ENCODE measurements at regions not wholly inside any gene's neighbourhood (a gene's known extent, or its start where the extent isn't known, plus 50 kb on each side); places are given as distances from the start of the nearest gene placed in this dataset.

DNA sequence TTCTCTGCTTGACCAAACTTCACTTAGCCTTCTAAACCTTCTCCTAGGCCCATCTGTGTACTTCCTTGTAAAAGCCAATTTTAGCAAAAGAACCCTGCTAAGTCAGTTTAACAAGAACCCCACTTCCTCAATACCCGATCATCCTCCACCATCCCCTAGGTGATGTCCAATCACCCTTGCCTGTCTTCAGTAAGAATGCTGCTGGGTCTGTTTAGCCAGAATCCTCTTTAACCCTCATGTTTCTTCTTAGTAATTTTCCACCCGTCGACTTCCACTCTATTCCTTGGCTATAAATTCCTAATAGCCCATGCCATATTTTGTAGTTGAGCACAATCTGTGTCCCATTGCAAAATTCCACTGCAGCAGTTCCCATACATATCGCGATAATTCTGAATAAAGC is 780.0 kb upstream of the RAB6C start:
- Histone ChIP-seq H3K9me1 (ENCODE audit: control insufficient read depth, insufficient read depth, low read length) (no peaks in the 10 kb centered on the region), H3K36me3 (ENCODE audit: control insufficient read depth, insufficient read depth, low read length) (no peaks in the 10 kb centered on the region), H3K27me3 (ENCODE audit: control insufficient read depth in 2 of 2, insufficient read depth in 2 of 2, low read length in 2 of 2) (peaks cover 0 to 4% of the 10 kb centered on the region in 2 experiments; a peak in 1 of 5 replicates), H4K20me1 (replicated peaks; ENCODE audit: control insufficient read depth, insufficient read depth, low read length) (no peaks in the 10 kb centered on the region), H3K4me2 (ENCODE audit: insufficient read depth, low read length) (no peak overlapping the region), H3K9ac (ENCODE audit: insufficient read depth in 1 of 2, low read depth in 2 of 2, low read length in 2 of 2) (no peak overlapping the region), H3K9me3 (replicated peaks; ENCODE audit: control insufficient read depth, insufficient read depth, low read depth, low read length) (no peaks in the 10 kb centered on the region), H2AFZ (ENCODE audit: low read depth, low read length) (no peak overlapping the region), H3K4me1 (replicated peaks in 1 of 2; ENCODE audit: control insufficient read depth in 2 of 2, insufficient read depth in 2 of 2, low read length in 2 of 2) (no peaks in the 10 kb centered on the region), H3K4me3 (no peak overlapping the region), H3K27ac (ENCODE audit: extremely low read depth, low read depth, low read length) (no peak overlapping the region), H3K79me2 (ENCODE audit: control insufficient read depth, insufficient read depth, low read length) (no peaks in the 10 kb centered on the region)
- FAIRE-seq = no peak
- ATAC-seq = no peak
- TF ChIP-seq CBX8 (IDR thresholded peaks at IDR 0.05; ENCODE audit: borderline replicate concordance, extremely low read depth, low read depth, low read length, poor library complexity, severe bottlenecking) = no peak
- TF ChIP-seq HDAC3 (IDR thresholded peaks at IDR 0.05; ENCODE audit: borderline replicate concordance, partially characterized antibody) = no peak
- no peak for TF ChIP-seq POLR2A (conservative IDR thresholded peaks at IDR 0.05)
- no peak for TF ChIP-seq TCF7 (IDR thresholded peaks at IDR 0.05; ENCODE audit: borderline replicate concordance)
- TF ChIP-seq POLR2H (tag; IDR thresholded peaks at IDR 0.05; ENCODE audit: low read depth) = no peak
- TF ChIP-seq PCBP1 (IDR thresholded peaks at IDR 0.05; ENCODE audit: low read depth, low read length, poor library complexity, severe bottlenecking) = no peak
- TF ChIP-seq ARID1B (IDR thresholded peaks at IDR 0.05) = no peak
- no peak for TF ChIP-seq ZNF282 (CRISPR knock-in tag; IDR thresholded peaks at IDR 0.05)
- no peak for TF ChIP-seq ZKSCAN1 (IDR thresholded peaks at IDR 0.05; ENCODE audit: low read depth, low read length)
- TF ChIP-seq GATAD2A (IDR thresholded peaks at IDR 0.05) = no peak
- TF ChIP-seq STAG1 (CRISPR knock-in tag; IDR thresholded peaks at IDR 0.05; ENCODE audit: borderline replicate concordance) = no peak
- TF ChIP-seq SMC3 (conservative IDR thresholded peaks at IDR 0.05; ENCODE audit: insufficient read depth, low read depth, low read length) = no peak
- no peak for TF ChIP-seq EP400 (IDR thresholded peaks at IDR 0.05)
- TF ChIP-seq IFI16 (CRISPR knock-in tag; IDR thresholded peaks at IDR 0.05) = no peak
- TF ChIP-seq HDAC2 (IDR thresholded peaks at IDR 0.05) = no peak
- TF ChIP-seq DIDO1 (tag; IDR thresholded peaks at IDR 0.05; ENCODE audit: low read depth) = no peak
- DNase-seq (ENCODE audit: extremely low read depth in 1 of 4, low spot score in 3 of 4) = no peak
- intact Hi-C loops (cut with micrococcal nuclease) (loop anchor here (10.0 kb wide), 1 partner anchor 195 kb away; no protein-coding TSS in a partner anchor), in situ Hi-C loops (cut with MboI) (no loop called here)
- WGBS (ENCODE audit: insufficient coverage, low coverage, missing lambda C conversion rate) = 4% methylated on average over 5 of the region's 5 CpGs
- ChIA-PET POLR2A (no interaction called here), CTCF (ENCODE audit: low intra/inter-chr PET ratio) (interaction anchor here (0.7 kb wide), 1 partner anchor 616 kb away, joined by 3 read pairs; no protein-coding TSS in a partner anchor)
- BruUV-seq (replicated peaks) = no TSS peak
